ENCODE measurements at regions not wholly inside any gene's neighbourhood (a gene's known extent, or its start where the extent isn't known, plus 50 kb on each side); places are given as distances from the start of the nearest gene placed in this dataset.

DNA sequence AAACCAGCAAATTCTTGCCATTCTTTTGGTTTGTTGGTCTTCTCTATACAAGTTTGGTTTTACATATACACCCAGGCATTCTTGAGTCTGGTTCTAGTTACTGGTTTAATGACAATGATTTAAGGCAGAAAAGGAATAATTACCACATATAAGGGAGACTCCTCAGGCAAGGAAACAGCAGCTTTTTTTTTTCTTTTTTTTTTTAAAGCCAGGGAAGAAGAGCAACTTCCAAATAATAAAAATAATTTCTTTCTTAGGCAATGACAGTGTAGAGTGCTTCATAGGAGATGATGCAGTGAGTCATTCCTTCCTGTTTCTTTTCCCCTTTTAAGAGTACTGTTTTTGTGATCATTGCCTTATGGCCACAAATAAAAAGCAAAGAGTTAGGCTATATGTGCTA, 289.7 kb downstream of the DKK2 start:
- Histone ChIP-seq H3K9ac (replicated peaks; ENCODE audit: extremely low read depth, insufficient read depth, low read length) (no peak overlapping the region), H3K4me1 (ENCODE audit: control insufficient read depth, extremely low read depth, insufficient read depth, low read length) (peaks cover 6% of the 10 kb centered on the region), H3K9me3 (replicated peaks; ENCODE audit: control insufficient read depth, insufficient read depth, low read length) (no peaks in the 10 kb centered on the region), H3K9me1 (replicated peaks; ENCODE audit: control insufficient read depth, extremely low read depth, insufficient read depth, low read length) (no peaks in the 10 kb centered on the region), H4K20me1 (replicated peaks; ENCODE audit: control insufficient read depth, extremely low read depth, insufficient read depth, low read length) (no peaks in the 10 kb centered on the region), H3K79me2 (ENCODE audit: control insufficient read depth, insufficient read depth, low read length) (no peaks in the 10 kb centered on the region), H3K4me2 (ENCODE audit: insufficient read depth, low read length) (peak overlapping the region; percentile 4), H3K27ac (ENCODE audit: insufficient read depth, low read depth, low read length) (no peak overlapping the region), H3K36me3 (ENCODE audit: control insufficient read depth in 2 of 2, extremely low read depth in 1 of 2, insufficient read depth in 2 of 2, low read length in 2 of 2) (no peaks in the 10 kb centered on the region), H3K4me3 (replicated peaks in 1 of 3; ENCODE audit: insufficient read depth in 1 of 3, low read depth in 1 of 3, low read length in 3 of 3) (no peak overlapping the region), H3K27me3 (ENCODE audit: control insufficient read depth in 2 of 2, insufficient read depth in 2 of 2, low read length in 2 of 2) (no peaks in the 10 kb centered on the region), H2AFZ (ENCODE audit: low read depth, low read length) (no peak overlapping the region)
- FAIRE-seq (no peak), DNase-seq (ENCODE audit: low read depth, low spot score) (peak; percentile 20)
- TF ChIP-seq FOS (IDR thresholded peaks at IDR 0.05; ENCODE audit: borderline replicate concordance, insufficient read depth, low read length): peak; percentile 66
- no peak for TF ChIP-seq JUN (IDR thresholded peaks at IDR 0.05; ENCODE audit: borderline replicate concordance, insufficient read depth, insufficient read length, low read depth)
- TF ChIP-seq POLR2AphosphoS5 (IDR thresholded peaks at IDR 0.05; ENCODE audit: insufficient read depth, low read depth, low read length): no peak
- TF ChIP-seq, protein P1, sequence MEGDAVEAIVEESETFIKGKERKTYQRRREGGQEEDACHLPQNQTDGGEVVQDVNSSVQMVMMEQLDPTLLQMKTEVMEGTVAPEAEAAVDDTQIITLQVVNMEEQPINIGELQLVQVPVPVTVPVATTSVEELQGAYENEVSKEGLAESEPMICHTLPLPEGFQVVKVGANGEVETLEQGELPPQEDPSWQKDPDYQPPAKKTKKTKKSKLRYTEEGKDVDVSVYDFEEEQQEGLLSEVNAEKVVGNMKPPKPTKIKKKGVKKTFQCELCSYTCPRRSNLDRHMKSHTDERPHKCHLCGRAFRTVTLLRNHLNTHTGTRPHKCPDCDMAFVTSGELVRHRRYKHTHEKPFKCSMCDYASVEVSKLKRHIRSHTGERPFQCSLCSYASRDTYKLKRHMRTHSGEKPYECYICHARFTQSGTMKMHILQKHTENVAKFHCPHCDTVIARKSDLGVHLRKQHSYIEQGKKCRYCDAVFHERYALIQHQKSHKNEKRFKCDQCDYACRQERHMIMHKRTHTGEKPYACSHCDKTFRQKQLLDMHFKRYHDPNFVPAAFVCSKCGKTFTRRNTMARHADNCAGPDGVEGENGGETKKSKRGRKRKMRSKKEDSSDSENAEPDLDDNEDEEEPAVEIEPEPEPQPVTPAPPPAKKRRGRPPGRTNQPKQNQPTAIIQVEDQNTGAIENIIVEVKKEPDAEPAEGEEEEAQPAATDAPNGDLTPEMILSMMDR (IDR thresholded peaks at IDR 0.05; ENCODE audit: extremely low read depth in 1 of 2, insufficient read depth in 1 of 2, low read depth in 1 of 2, low read length in 2 of 2): no peak
- BruUV-seq (replicated peaks): no TSS peak
- dilution Hi-C loops (cut with MboI; ENCODE audit: extremely low pct_ligation_motif_present, low sequenced_read_pairs) (no loop called here), intact Hi-C loops (cut with micrococcal nuclease) (no loop called here)
- ChIA-PET POLR2A (no interaction called here), CTCF (no interaction called here)

DNA sequence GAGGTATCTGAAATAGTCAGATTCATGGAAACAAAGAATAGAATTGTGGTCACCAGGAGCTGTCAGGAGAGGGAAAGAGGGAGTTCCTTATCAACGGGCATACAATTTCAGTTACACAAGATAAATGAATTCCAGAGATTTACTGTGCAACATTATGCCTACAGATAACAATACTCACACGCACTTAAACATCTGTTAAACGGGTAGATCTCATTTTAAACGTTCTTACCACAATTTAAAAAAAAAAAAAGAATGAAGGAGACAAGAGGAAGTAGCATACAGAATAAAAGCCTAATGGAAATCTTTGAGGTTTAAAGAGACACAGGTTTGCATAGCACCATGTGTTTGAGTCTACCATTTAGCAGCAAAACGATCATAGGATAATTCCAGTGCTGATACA, 298.0 kb downstream of the DKK2 start:
- H3K79me2 ChIP-seq (ENCODE audit: control insufficient read depth, insufficient read depth, low read length): no peaks in the 10 kb centered on the region
- no peak for DNase-seq (ENCODE audit: low read depth, low spot score)

More for the DNA sequence above, 298.0 kb downstream of the DKK2 start:
- H3K27ac ChIP-seq (ENCODE audit: insufficient read depth, low read depth, low read length): no peak overlapping the region
- TF ChIP-seq, protein P1 (IDR thresholded peaks at IDR 0.05; ENCODE audit: extremely low read depth in 1 of 2, insufficient read depth in 1 of 2, low read depth in 1 of 2, low read length in 2 of 2): no peak
- TF ChIP-seq MYC (IDR thresholded peaks at IDR 0.05; ENCODE audit: low read depth, low read length) (no peak), GATA2 (IDR thresholded peaks at IDR 0.05; ENCODE audit: insufficient read depth, insufficient read length, low read depth, low read length) (no peak), JUN (IDR thresholded peaks at IDR 0.05; ENCODE audit: borderline replicate concordance, insufficient read depth, insufficient read length, low read depth) (no peak), POLR2A (IDR thresholded peaks at IDR 0.05; ENCODE audit: low read depth, low read length) (no peak), FOS (IDR thresholded peaks at IDR 0.05; ENCODE audit: borderline replicate concordance, insufficient read depth, low read length) (no peak), POLR2AphosphoS5 (IDR thresholded peaks at IDR 0.05; ENCODE audit: insufficient read depth, low read depth, low read length) (no peak), EZH2 (IDR thresholded peaks at IDR 0.05; ENCODE audit: borderline replicate concordance, low read depth, low read length, severe bottlenecking) (no peak)
- TF ChIP-seq, protein P2, sequence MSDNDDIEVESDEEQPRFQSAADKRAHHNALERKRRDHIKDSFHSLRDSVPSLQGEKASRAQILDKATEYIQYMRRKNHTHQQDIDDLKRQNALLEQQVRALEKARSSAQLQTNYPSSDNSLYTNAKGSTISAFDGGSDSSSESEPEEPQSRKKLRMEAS (IDR thresholded peaks at IDR 0.05; ENCODE audit: insufficient read depth, insufficient read length): no peak
- H4K20me1 ChIP-seq (replicated peaks; ENCODE audit: control insufficient read depth, extremely low read depth, insufficient read depth, low read length): no peaks in the 10 kb centered on the region
- no peak overlapping the region for H3K4me2 ChIP-seq (ENCODE audit: insufficient read depth, low read length)
- no peaks in the 10 kb centered on the region for H3K36me3 ChIP-seq (ENCODE audit: control insufficient read depth in 2 of 2, extremely low read depth in 1 of 2, insufficient read depth in 2 of 2, low read length in 2 of 2)
- no peak for FAIRE-seq
- dilution Hi-C loops (cut with MboI; ENCODE audit: extremely low pct_ligation_motif_present, low sequenced_read_pairs): no loop called here
- H3K9me1 ChIP-seq (replicated peaks; ENCODE audit: control insufficient read depth, extremely low read depth, insufficient read depth, low read length): no peaks in the 10 kb centered on the region
- peaks cover 14% of the 10 kb centered on the region for H3K4me1 ChIP-seq (ENCODE audit: control insufficient read depth, extremely low read depth, insufficient read depth, low read length)
- H3K4me3 ChIP-seq (replicated peaks in 1 of 3; ENCODE audit: insufficient read depth in 1 of 3, low read depth in 1 of 3, low read length in 3 of 3): no peak overlapping the region
- BruUV-seq (replicated peaks): no TSS peak
- CTCF ChIA-PET: no interaction called here
- intact Hi-C loops (cut with micrococcal nuclease): no loop called here
- no peak overlapping the region for H2AFZ ChIP-seq (ENCODE audit: low read depth, low read length)
- no peak overlapping the region for H3K9ac ChIP-seq (replicated peaks; ENCODE audit: extremely low read depth, insufficient read depth, low read length)
- no peaks in the 10 kb centered on the region for H3K9me3 ChIP-seq (replicated peaks; ENCODE audit: control insufficient read depth, insufficient read depth, low read length)
- POLR2A ChIA-PET: no interaction called here
- H3K27me3 ChIP-seq (ENCODE audit: control insufficient read depth in 2 of 2, insufficient read depth in 2 of 2, low read length in 2 of 2): no peaks in the 10 kb centered on the region

All from endothelial cell of umbilical vein (primary cell).